Mesothelial cell of epicardium (in vitro differentiated cells): ENCODE measurements at regions not wholly inside any gene's neighbourhood (a gene's known extent, or its start where the extent isn't known, plus 50 kb on each side); places are given as distances from the start of the nearest gene placed in this dataset.
"Not testable (repeated sequence)": the region's sequence is repeated elsewhere in the genome, so short reads cannot be mapped to it uniquely, and the experiment has no call there.

ENCODE experiments used
- DNase-seq, 2 experiments: peaks; one replicate each; pipeline ENCODE4 v3.0.0; 2021; ENCODE audit warnings: low spot score in 2 of 2; ENCODE audit not compliant: unreplicated experiment in 2 of 2
- H3K27ac Mint-ChIP-seq: 2 replicates; pipeline ENCODE4 v1.8.0; 2021; ENCODE audit warnings: mixed read lengths
- H3K27me3 Mint-ChIP-seq: 2 replicates; pipeline ENCODE4 v1.8.0; 2021; ENCODE audit warnings: low read depth, mixed read lengths
- H3K36me3 Mint-ChIP-seq: 2 replicates; pipeline ENCODE4 v1.8.0; 2021; ENCODE audit warnings: mixed read lengths
- H3K4me1 Mint-ChIP-seq: 2 replicates; pipeline ENCODE4 v1.8.0; 2021; ENCODE audit warnings: mixed read lengths
- H3K4me3 Mint-ChIP-seq: 2 replicates; pipeline ENCODE4 v1.8.0; 2021; ENCODE audit warnings: mild to moderate bottlenecking, moderate library complexity, mixed read lengths
- H3K9me3 Mint-ChIP-seq: 2 replicates; pipeline ENCODE4 v1.8.0; 2021; ENCODE audit warnings: mixed read lengths
- TF ChIP-seq, protein P1 (sequence below): fragments of 200-600 bp; sonication (generic); IDR thresholded peaks from one replicate; pipeline ENCODE4 v1.5.0; 2021; ENCODE audit warnings: antibody characterized with exemption; ENCODE audit not compliant: unreplicated experiment

GRCh38 chr5:19235101-19235584 lies 752.9 kb downstream of the CDH18 start:
- Mint-ChIP-seq H3K36me3 (no peaks in the 10 kb centered on the region), H3K4me3 (no peak overlapping the region), H3K27ac (no peak overlapping the region)

DNA sequence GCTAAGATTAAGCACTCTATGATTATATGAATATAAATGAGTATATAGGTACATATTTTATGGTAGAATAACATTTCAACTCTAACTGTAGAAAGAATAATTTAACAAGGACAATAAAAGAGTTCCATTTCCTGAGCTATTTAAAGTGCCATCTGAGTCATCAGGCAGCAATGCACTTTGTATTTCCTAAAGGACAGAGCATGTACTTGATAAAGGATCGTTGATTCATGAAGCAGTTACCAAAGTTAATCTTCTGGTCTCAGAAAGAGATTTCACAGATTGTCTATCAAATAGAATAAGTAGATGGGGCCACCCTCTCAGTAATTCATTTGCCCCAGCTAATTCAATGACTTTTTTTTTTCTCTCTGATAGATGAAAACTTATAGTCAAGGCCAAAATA lies 747.8 kb downstream of the CDH18 start:
- no peak for DNase-seq
- H3K27ac Mint-ChIP-seq: peak overlapping the region; percentile 11
- H3K27me3 Mint-ChIP-seq: no peaks in the 10 kb centered on the region
- H3K4me1 Mint-ChIP-seq: peaks cover 17% of the 10 kb centered on the region
- H3K9me3 Mint-ChIP-seq: peaks cover under 1% of the 10 kb centered on the region
- TF ChIP-seq, protein P1, sequence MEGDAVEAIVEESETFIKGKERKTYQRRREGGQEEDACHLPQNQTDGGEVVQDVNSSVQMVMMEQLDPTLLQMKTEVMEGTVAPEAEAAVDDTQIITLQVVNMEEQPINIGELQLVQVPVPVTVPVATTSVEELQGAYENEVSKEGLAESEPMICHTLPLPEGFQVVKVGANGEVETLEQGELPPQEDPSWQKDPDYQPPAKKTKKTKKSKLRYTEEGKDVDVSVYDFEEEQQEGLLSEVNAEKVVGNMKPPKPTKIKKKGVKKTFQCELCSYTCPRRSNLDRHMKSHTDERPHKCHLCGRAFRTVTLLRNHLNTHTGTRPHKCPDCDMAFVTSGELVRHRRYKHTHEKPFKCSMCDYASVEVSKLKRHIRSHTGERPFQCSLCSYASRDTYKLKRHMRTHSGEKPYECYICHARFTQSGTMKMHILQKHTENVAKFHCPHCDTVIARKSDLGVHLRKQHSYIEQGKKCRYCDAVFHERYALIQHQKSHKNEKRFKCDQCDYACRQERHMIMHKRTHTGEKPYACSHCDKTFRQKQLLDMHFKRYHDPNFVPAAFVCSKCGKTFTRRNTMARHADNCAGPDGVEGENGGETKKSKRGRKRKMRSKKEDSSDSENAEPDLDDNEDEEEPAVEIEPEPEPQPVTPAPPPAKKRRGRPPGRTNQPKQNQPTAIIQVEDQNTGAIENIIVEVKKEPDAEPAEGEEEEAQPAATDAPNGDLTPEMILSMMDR: no peak
- no peaks in the 10 kb centered on the region for H3K36me3 Mint-ChIP-seq
- no peak overlapping the region for H3K4me3 Mint-ChIP-seq

More at GRCh38 chr5:19235101-19235584, 752.9 kb downstream of the CDH18 start:
- TF ChIP-seq, protein P1: no peak
- H3K4me1 Mint-ChIP-seq: peaks cover 7% of the 10 kb centered on the region
- no peaks in the 10 kb centered on the region for H3K27me3 Mint-ChIP-seq
- DNase-seq: no peak
- peaks cover 4% of the 10 kb centered on the region for H3K9me3 Mint-ChIP-seq

GRCh38 chr5:19241690-19242089 lies 746.3 kb downstream of the CDH18 start:
- Mint-ChIP-seq H3K27ac (no peak overlapping the region), H3K4me1 (peaks cover 17% of the 10 kb centered on the region), H3K27me3 (no peaks in the 10 kb centered on the region), H3K36me3 (peaks cover 2% of the 10 kb centered on the region), H3K4me3 (no peak overlapping the region), H3K9me3 (peaks cover 9% of the 10 kb centered on the region)
- TF ChIP-seq, protein P1: no peak
- no peak for DNase-seq

DNA sequence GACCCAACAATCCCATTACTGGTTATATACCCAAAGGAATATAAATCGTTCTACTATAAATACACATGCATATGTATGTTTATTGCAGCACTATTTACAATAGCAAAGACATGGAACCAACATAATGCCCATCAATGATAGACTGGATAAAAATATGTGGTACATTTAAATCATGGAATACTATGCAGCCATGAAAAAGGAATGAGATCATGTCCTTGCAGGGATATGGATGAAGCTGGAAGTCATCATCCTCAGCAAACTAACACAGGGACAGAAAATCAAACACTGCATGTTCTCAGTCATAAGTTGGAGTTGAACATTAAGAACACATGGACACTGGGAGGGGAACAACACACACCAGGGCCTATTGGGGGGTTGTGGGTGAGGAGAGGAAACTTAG lies 741.8 kb downstream of the CDH18 start:
- not testable (repeated sequence) for H3K27me3 Mint-ChIP-seq, H3K36me3 Mint-ChIP-seq, H3K4me1 Mint-ChIP-seq, H3K9me3 Mint-ChIP-seq, DNase-seq, H3K27ac Mint-ChIP-seq, H3K4me3 Mint-ChIP-seq

- TF ChIP-seq, protein P1: no peak
- Mint-ChIP-seq H3K9me3 (peaks cover 9% of the 10 kb centered on the region), H3K27ac (no peak overlapping the region), H3K36me3 (peaks cover 2% of the 10 kb centered on the region), H3K27me3 (no peaks in the 10 kb centered on the region), H3K4me3 (no peak overlapping the region), H3K4me1 (peaks cover 3% of the 10 kb centered on the region)
- DNase-seq: no peak
Measured at GRCh38 chr5:19247302-19247701, 740.7 kb downstream of the CDH18 start.

DNA sequence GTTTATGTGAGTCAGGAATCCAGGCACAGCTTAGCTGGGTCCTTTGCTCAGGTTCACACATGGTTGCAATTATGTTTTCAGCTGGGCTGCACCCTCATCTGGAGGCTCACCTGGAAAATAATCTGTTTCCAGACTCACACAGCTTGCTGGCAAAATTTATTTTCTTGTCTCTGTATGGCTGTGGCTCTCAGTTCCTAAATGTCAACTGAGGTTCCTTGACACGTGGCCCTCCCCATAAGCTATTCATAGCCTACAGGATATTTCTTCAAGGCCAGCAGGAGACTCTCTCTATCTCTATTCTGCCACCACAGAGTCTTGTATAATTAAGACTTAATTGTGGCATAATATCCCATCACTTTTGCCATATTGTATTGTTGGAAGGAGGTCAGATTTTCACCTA lies 732.0 kb downstream of the CDH18 start:
- Mint-ChIP-seq H3K4me3 (no peak overlapping the region), H3K9me3 (no peaks in the 10 kb centered on the region), H3K36me3 (no peaks in the 10 kb centered on the region), H3K27ac (no peak overlapping the region), H3K27me3 (no peaks in the 10 kb centered on the region), H3K4me1 (peaks cover 2% of the 10 kb centered on the region)
- TF ChIP-seq, protein P1: no peak
- no peak for DNase-seq
